IMR-90 (cell line): ENCODE measurements at regions not wholly inside any gene's neighbourhood (a gene's known extent, or its start where the extent isn't known, plus 50 kb on each side); places are given as distances from the start of the nearest gene placed in this dataset.

ENCODE experiments used
- ATAC-seq: fragments of 200-7000 bp; cut with Tn5 transposase; 2 replicates; pipeline ENCODE4 v1.9.1; 2020; ENCODE audit warnings: low read depth, mild to moderate bottlenecking, moderate library complexity
- BruUV-seq: library from RNA; stranded (reverse); fragments of 400-500 nt; replicated peaks from 2 replicates; lab custom pipeline; 2021; lab: Mats Ljungman, UMichigan
- CTCF ChIA-PET: fragments of 300-600 bp; formaldehyde crosslinking; extraction: SDS; loops from one replicate; lab custom pipeline; 2021; ENCODE audit warnings: antibody characterized with exemption; lab: Yijun Ruan, JAX
- POLR2A ChIA-PET: fragments of 300-600 bp; sonication (Branson Sonifier 250); formaldehyde crosslinking; loops from one replicate; lab custom pipeline; 2022; ENCODE audit warnings: antibody characterized with exemption; ENCODE audit not compliant: unreplicated experiment; lab: Charles Lee
- DNase-seq: peaks from one replicate; pipeline ENCODE4 v3.0.0; 2013
- H2AFZ ChIP-seq: replicated peaks from 2 replicates; pipeline ENCODE3; 2013; ENCODE audit warnings: low read length, mild to moderate bottlenecking; ENCODE audit not compliant: poor library complexity
- H2AK5ac ChIP-seq: 2 replicates; pipeline ENCODE4 v1.6.1; 2013; ENCODE audit warnings: low read depth, low read length, inconsistent platforms
- H2AK9ac ChIP-seq: replicated peaks from 2 replicates; pipeline ENCODE3; 2013; ENCODE audit warnings: mild to moderate bottlenecking, low read depth, low read length, moderate library complexity; ENCODE audit not compliant: poor library complexity
- H2BK120ac ChIP-seq: 2 replicates; pipeline ENCODE4 v1.6.1; 2013; ENCODE audit warnings: low read depth, low read length, inconsistent platforms
- H2BK15ac ChIP-seq: 3 replicates; pipeline ENCODE4 v1.6.1; 2013; ENCODE audit warnings: low read depth, low read length, inconsistent platforms
- H2BK20ac ChIP-seq: 2 replicates; pipeline ENCODE4 v1.6.1; 2013; ENCODE audit warnings: low read depth, mild to moderate bottlenecking, inconsistent platforms, low read length, moderate library complexity
- H2BK5ac ChIP-seq: 2 replicates; pipeline ENCODE4 v1.6.1; 2013; ENCODE audit warnings: mild to moderate bottlenecking, low read depth, low read length, inconsistent platforms; ENCODE audit not compliant: poor library complexity, severe bottlenecking
- H3K14ac ChIP-seq: replicated peaks from 2 replicates; pipeline ENCODE4 v1.6.1; 2013; ENCODE audit warnings: low read depth, low read length, inconsistent platforms
- H3K18ac ChIP-seq: 2 replicates; pipeline ENCODE4 v1.6.1; 2013; ENCODE audit warnings: low read depth, low read length, control low read depth
- H3K23ac ChIP-seq: 2 replicates; pipeline ENCODE4 v1.6.1; 2013; ENCODE audit warnings: low read depth, low read length, inconsistent platforms
- H3K27ac ChIP-seq: 2 replicates; pipeline ENCODE4 v1.5.1; 2013; ENCODE audit warnings: mild to moderate bottlenecking, control low read depth, low read length; ENCODE audit not compliant: insufficient read depth
- H3K27me3 ChIP-seq: 2 replicates; pipeline ENCODE4 v1.6.1; 2013; ENCODE audit warnings: low read length; ENCODE audit not compliant: control insufficient read depth, insufficient read depth
- H3K36me3 ChIP-seq: 2 replicates; pipeline ENCODE4 v1.6.1; 2013; ENCODE audit warnings: low read length, mixed read lengths; ENCODE audit not compliant: control insufficient read depth, insufficient read depth
- H3K4ac ChIP-seq: 2 replicates; pipeline ENCODE4 v1.6.1; 2013; ENCODE audit warnings: low read depth, low read length, inconsistent platforms
- H3K4me1 ChIP-seq: 2 replicates; pipeline ENCODE4 v1.6.1; 2013; ENCODE audit warnings: low read length, mixed read lengths; ENCODE audit not compliant: control insufficient read depth, insufficient read depth
- H3K4me2 ChIP-seq: 2 replicates; pipeline ENCODE4 v1.6.1; 2013; ENCODE audit warnings: low read depth, mild to moderate bottlenecking, control low read depth, low read length, moderate library complexity
- H3K4me3 ChIP-seq: 2 replicates; pipeline ENCODE4 v1.5.1; 2013; ENCODE audit warnings: low read depth, mild to moderate bottlenecking, control low read depth, low read length, moderate library complexity; ENCODE audit not compliant: insufficient read depth
- H3K56ac ChIP-seq: 2 replicates; pipeline ENCODE4 v1.6.1; 2013; ENCODE audit warnings: low read length, inconsistent platforms; ENCODE audit not compliant: insufficient read depth; ENCODE audit errors: extremely low read depth
- H3K79me1 ChIP-seq, 2 experiments: 2 replicates each; pipeline ENCODE4 v1.6.1; 2013; ENCODE audit warnings: low read length in 2 of 2, inconsistent platforms in 1 of 2, low read depth in 1 of 2
- H3K9ac ChIP-seq: 2 replicates; pipeline ENCODE4 v1.6.1; 2013; ENCODE audit warnings: low read depth, low read length, control low read depth
- H3K9me1 ChIP-seq: 2 replicates; pipeline ENCODE4 v1.6.1; 2013; ENCODE audit warnings: low read length, inconsistent platforms; ENCODE audit not compliant: insufficient read depth
- H3K9me3 ChIP-seq: 2 replicates; pipeline ENCODE4 v1.6.1; 2013; ENCODE audit warnings: low read length; ENCODE audit not compliant: control insufficient read depth, insufficient read depth
- H4K20me1 ChIP-seq: 2 replicates; pipeline ENCODE4 v1.6.1; 2013; ENCODE audit warnings: low read length, inconsistent platforms; ENCODE audit not compliant: insufficient read depth
- H4K5ac ChIP-seq: 2 replicates; pipeline ENCODE4 v1.6.1; 2013; ENCODE audit warnings: mild to moderate bottlenecking, low read depth, low read length, control low read depth
- H4K8ac ChIP-seq, 2 experiments: 2 replicates each; pipeline ENCODE4 v1.6.1; 2013; ENCODE audit warnings: low read depth in 2 of 2, low read length in 2 of 2, control low read depth in 1 of 2, inconsistent platforms in 1 of 2
- H4K91ac ChIP-seq: 2 replicates; pipeline ENCODE4 v1.6.1; 2013; ENCODE audit warnings: low read depth, low read length, inconsistent platforms; ENCODE audit not compliant: insufficient read depth
- CHD1 ChIP-seq: IDR thresholded peaks from 2 replicates; pipeline ENCODE4 v1.6.1; 2012; ENCODE audit warnings: low read depth, low read length, improper control_type of control experiment
- MAZ ChIP-seq: IDR thresholded peaks from 2 replicates; pipeline ENCODE4 v1.6.1; 2012; ENCODE audit warnings: low read depth, mild to moderate bottlenecking, low read length, improper control_type of control experiment, moderate library complexity, borderline replicate concordance
- MXI1 ChIP-seq: IDR thresholded peaks from 2 replicates; pipeline ENCODE4 v1.6.1; 2012; ENCODE audit warnings: low read depth, mild to moderate bottlenecking, low read length, moderate library complexity, borderline replicate concordance
- RFX5 ChIP-seq: IDR thresholded peaks from 2 replicates; pipeline ENCODE4 v1.8.0; 2012; ENCODE audit warnings: low read depth, mild to moderate bottlenecking, low read length, moderate library complexity
- SMC3 ChIP-seq: fragments of 150-350 bp; IDR thresholded peaks from 2 replicates; pipeline ENCODE4 v1.6.1; 2016; ENCODE audit warnings: low read depth, mild to moderate bottlenecking, antibody characterized with exemption, low read length, moderate library complexity
- USF2 ChIP-seq: fragments of 150-350 bp; IDR thresholded peaks from 2 replicates; pipeline ENCODE4 v1.6.1; 2017; ENCODE audit warnings: mild to moderate bottlenecking, antibody characterized with exemption, low read length, low read depth
- WGBS, 2 experiments: methylation state at CpG; one replicate each; pipeline versions ENCODE4 v1.1.5 to v1.1.7; 2013; ENCODE audit warnings: missing lambda C conversion rate in 2 of 2; ENCODE audit not compliant: insufficient read length in 1 of 2; ENCODE audit errors: extremely low coverage in 2 of 2; 5-methylcytosine and 5-hydroxymethylcytosine counted together
- dilution Hi-C: fragments of 300-500 bp; cut with HindIII; formaldehyde crosslinking; loops from one replicate; pipeline ENCODE4 v1.14.3; 2018; ENCODE audit warnings: low sequenced_read_pairs; ENCODE audit not compliant: unreplicated experiment
- in situ Hi-C: fragments of 300-500 bp; cut with MboI; formaldehyde crosslinking; loops from 3 replicates; pipeline ENCODE4 v1.14.3; 2019; ENCODE audit warnings: low sequenced_read_pairs, inconsistent platforms, mixed read lengths
- intact Hi-C: fragments of 100-400 bp; cut with micrococcal nuclease; formaldehyde crosslinking; loops from 2 replicates; pipeline ENCODE4 v1.10.0; 2022
- TF ChIP-seq, protein P1 (sequence below): conservative IDR thresholded peaks from 2 replicates; pipeline ENCODE4 v1.5.1; 2012; ENCODE audit warnings: mild to moderate bottlenecking, low read depth, low read length, improper control_type of control experiment

GRCh38 chr6:81214414-81215091 is 537.9 kb downstream of the TENT5A start:
- H3K4ac ChIP-seq = no peak overlapping the region
- ChIA-PET CTCF (no interaction called here), POLR2A (no interaction called here)
- H4K8ac ChIP-seq = no peak overlapping the region
- no peaks in the 10 kb centered on the region for H3K36me3 ChIP-seq
- intact Hi-C loops (no loop called here), dilution Hi-C loops (no loop called here), in situ Hi-C loops (no loop called here)
- no peak overlapping the region for H3K27ac ChIP-seq
- H4K91ac ChIP-seq = no peak overlapping the region
- H2BK5ac ChIP-seq = no peak overlapping the region
- no peak overlapping the region for H3K4me3 ChIP-seq
- 37% methylated on average over 2 of the region's 15 CpGs; no CpG with 5 or more reads in 1 of the 2 experiments for WGBS, 2 experiments
- H3K4me2 ChIP-seq = no peak overlapping the region
- ATAC-seq (no peak), DNase-seq (no peak)
- no peak overlapping the region for H4K5ac ChIP-seq
- H3K27me3 ChIP-seq = no peaks in the 10 kb centered on the region
- H2AK9ac ChIP-seq = no peak overlapping the region
- H3K4me1 ChIP-seq = no peaks in the 10 kb centered on the region
- H3K23ac ChIP-seq = no peak overlapping the region
- H2BK120ac ChIP-seq = no peak overlapping the region
- no peaks in the 10 kb centered on the region for H3K79me1 ChIP-seq
- H3K14ac ChIP-seq = no peak overlapping the region
- H3K9me1 ChIP-seq = no peaks in the 10 kb centered on the region
- no peak overlapping the region for H2AK5ac ChIP-seq
- BruUV-seq = no TSS peak
- no peak overlapping the region for H2BK20ac ChIP-seq
- H3K18ac ChIP-seq = no peak overlapping the region
- TF ChIP-seq, protein P1, sequence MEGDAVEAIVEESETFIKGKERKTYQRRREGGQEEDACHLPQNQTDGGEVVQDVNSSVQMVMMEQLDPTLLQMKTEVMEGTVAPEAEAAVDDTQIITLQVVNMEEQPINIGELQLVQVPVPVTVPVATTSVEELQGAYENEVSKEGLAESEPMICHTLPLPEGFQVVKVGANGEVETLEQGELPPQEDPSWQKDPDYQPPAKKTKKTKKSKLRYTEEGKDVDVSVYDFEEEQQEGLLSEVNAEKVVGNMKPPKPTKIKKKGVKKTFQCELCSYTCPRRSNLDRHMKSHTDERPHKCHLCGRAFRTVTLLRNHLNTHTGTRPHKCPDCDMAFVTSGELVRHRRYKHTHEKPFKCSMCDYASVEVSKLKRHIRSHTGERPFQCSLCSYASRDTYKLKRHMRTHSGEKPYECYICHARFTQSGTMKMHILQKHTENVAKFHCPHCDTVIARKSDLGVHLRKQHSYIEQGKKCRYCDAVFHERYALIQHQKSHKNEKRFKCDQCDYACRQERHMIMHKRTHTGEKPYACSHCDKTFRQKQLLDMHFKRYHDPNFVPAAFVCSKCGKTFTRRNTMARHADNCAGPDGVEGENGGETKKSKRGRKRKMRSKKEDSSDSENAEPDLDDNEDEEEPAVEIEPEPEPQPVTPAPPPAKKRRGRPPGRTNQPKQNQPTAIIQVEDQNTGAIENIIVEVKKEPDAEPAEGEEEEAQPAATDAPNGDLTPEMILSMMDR = no peak
- TF ChIP-seq MXI1 (no peak), CHD1 (no peak), USF2 (no peak), RFX5 (no peak), SMC3 (no peak), MAZ (no peak)
- no peaks in the 10 kb centered on the region for H4K20me1 ChIP-seq
- no peak overlapping the region for H2BK15ac ChIP-seq
- H2AFZ ChIP-seq = no peak overlapping the region
- H3K56ac ChIP-seq = no peak overlapping the region
- H3K9me3 ChIP-seq = 0 out of 2 replicates have a peak, but pooled peaks cover 1% of the 10 kb centered on the region
- H3K9ac ChIP-seq = no peak overlapping the region
